ENCODE measurements at regions not wholly inside any gene's neighbourhood (a gene's known extent, or its start where the extent isn't known, plus 50 kb on each side); places are given as distances from the start of the nearest gene placed in this dataset.

DNA sequence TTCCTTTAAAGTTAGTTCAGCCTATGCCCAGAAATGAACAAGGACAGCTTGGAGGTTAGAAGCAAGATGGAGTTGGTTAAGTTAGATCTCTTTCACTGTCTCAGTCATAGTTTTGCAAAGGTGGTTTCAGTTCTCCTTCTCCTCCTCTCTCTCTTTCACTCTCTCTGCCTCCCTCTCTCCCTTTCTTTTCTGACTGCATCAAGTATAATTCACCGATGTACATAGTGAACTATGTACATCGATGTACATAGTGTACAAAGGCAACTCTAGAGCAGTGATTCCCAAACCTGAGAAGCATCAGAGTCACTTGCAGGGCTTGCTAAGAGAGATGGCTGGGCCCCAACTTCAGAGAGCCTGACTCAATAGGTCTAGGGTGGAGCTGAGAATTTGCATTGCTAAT, 1259.7 kb downstream of the TYW1 start:
- no peaks in the 10 kb centered on the region for H3K36me3 ChIP-seq
- TF ChIP-seq, protein P1, sequence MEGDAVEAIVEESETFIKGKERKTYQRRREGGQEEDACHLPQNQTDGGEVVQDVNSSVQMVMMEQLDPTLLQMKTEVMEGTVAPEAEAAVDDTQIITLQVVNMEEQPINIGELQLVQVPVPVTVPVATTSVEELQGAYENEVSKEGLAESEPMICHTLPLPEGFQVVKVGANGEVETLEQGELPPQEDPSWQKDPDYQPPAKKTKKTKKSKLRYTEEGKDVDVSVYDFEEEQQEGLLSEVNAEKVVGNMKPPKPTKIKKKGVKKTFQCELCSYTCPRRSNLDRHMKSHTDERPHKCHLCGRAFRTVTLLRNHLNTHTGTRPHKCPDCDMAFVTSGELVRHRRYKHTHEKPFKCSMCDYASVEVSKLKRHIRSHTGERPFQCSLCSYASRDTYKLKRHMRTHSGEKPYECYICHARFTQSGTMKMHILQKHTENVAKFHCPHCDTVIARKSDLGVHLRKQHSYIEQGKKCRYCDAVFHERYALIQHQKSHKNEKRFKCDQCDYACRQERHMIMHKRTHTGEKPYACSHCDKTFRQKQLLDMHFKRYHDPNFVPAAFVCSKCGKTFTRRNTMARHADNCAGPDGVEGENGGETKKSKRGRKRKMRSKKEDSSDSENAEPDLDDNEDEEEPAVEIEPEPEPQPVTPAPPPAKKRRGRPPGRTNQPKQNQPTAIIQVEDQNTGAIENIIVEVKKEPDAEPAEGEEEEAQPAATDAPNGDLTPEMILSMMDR (IDR thresholded peaks at IDR 0.05) = no peak
- TF ChIP-seq POLR2A (IDR thresholded peaks at IDR 0.05) = no peak
- no peaks in the 10 kb centered on the region for H3K9me3 ChIP-seq
- H3K27me3 ChIP-seq = peaks cover 0 to 56% (median 0%) of the 10 kb centered on the region in 4 donors
- no peak overlapping the region for H3K27ac ChIP-seq
- no peak overlapping the region for H3K4me3 ChIP-seq
- DNase-seq = no peak
- 84 to 100% methylated on average over 1 to 2 of the region's 2 CpGs for WGBS, 2 donors
- no peaks in the 10 kb centered on the region for H3K4me1 ChIP-seq
- intact Hi-C loops (cut with DNase I) = no loop called here

DNA sequence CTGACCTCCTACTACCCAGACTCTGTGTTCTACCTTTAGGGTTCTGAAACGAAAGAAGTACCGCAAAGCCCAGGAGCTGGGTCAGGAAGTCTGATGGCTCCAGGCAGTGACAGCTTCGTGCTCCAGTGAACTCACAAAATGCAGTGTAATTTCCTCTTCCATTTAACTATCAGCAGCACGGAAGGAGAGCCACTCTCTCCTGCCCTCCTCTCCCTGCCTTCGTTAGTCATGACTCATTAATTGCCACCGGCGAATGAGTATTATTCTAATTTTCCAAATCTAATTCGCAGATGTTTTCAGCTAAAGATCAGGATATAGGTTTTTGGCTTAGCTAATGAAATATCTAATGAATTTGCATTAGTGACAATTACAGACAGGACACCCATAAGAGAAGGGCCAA, 1262.0 kb downstream of the TYW1 start:
- peaks cover 0 to 56% (median 0%) of the 10 kb centered on the region in 4 donors for H3K27me3 ChIP-seq
- intact Hi-C loops (cut with DNase I) = no loop called here
- TF ChIP-seq, protein P1 (IDR thresholded peaks at IDR 0.05) = no peak
- H3K4me3 ChIP-seq = no peak overlapping the region
- WGBS, 2 donors = 43 to 56% methylated on average over 8 of the region's 8 CpGs
- H3K36me3 ChIP-seq = no peaks in the 10 kb centered on the region
- H3K4me1 ChIP-seq = no peaks in the 10 kb centered on the region
- no peak for DNase-seq
- no peaks in the 10 kb centered on the region for H3K9me3 ChIP-seq
- no peak overlapping the region for H3K27ac ChIP-seq

DNA sequence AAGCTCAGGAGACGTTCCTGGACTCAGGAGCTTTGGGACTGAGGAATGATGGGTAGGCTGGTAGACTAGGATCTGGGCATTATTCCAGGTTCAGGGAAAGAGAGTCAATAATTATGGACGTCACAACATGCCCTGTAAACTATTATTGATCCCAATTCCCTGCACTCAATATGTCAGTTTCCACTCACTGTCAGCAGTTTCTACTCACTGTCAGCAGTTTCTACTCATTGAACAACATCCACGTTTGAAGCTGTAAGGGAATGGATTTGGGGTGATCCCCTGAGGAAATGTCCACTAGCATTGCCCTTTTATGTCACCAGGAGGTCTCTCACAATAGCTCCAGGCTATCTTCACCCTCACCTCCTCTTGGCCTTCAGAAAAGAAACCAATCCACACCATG, 1268.6 kb downstream of the TYW1 start:
- 34 to 48% methylated on average over 3 of the region's 3 CpGs for WGBS, 2 donors
- intact Hi-C loops (cut with DNase I) = no loop called here
- Histone ChIP-seq H3K4me3 (no peak overlapping the region), H3K4me1 (no peaks in the 10 kb centered on the region), H3K36me3 (no peaks in the 10 kb centered on the region), H3K27me3 (peaks cover 0 to 6% (median 0%) of the 10 kb centered on the region in 4 donors), H3K27ac (no peak overlapping the region), H3K9me3 (peaks cover 0 to 32% (median 26%) of the 10 kb centered on the region in 3 donors)
- no peak for DNase-seq
- TF ChIP-seq POLR2A (IDR thresholded peaks at IDR 0.05) = no peak
- TF ChIP-seq, protein P1 (IDR thresholded peaks at IDR 0.05) = no peak

DNA sequence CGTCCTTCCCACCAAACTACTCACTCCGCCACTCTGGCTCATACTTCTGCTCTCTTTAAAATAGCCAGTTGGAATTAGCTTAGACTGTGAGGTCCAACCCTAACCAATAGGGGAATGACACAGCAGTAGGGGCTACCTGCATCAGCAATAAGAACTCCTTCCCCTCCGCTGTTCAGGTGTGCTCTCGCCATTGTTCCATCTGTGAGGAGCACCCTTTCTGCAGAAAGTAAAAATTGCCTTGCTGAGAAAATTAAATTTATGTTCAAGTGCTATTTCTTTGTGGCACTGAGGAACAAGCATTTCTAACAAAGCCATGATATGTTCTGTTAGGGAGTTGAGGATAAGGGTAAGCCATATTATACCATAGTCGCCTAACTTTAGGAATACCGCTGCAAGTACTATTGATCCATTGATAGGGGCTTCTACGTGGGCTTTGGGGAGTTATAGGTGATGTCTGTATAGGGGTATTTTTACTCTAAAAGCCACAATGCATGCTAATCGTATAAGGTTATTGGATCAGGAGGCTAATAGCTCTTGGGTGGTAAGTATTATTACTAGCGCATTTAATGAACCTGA, 1269.5 kb downstream of the TYW1 start:
- H3K36me3 ChIP-seq = no peaks in the 10 kb centered on the region
- no peak for DNase-seq
- peaks cover 0 to 32% (median 26%) of the 10 kb centered on the region in 3 donors for H3K9me3 ChIP-seq
- TF ChIP-seq POLR2A (IDR thresholded peaks at IDR 0.05) = no peak
- TF ChIP-seq, protein P1 (IDR thresholded peaks at IDR 0.05) = no peak
- 83 to 90% methylated on average over 9 of the region's 9 CpGs for WGBS, 2 donors
- intact Hi-C loops (cut with DNase I) = no loop called here
- no peak overlapping the region for H3K27ac ChIP-seq
- H3K4me3 ChIP-seq = no peak overlapping the region
- no peaks in the 10 kb centered on the region for H3K27me3 ChIP-seq
- no peaks in the 10 kb centered on the region for H3K4me1 ChIP-seq

DNA sequence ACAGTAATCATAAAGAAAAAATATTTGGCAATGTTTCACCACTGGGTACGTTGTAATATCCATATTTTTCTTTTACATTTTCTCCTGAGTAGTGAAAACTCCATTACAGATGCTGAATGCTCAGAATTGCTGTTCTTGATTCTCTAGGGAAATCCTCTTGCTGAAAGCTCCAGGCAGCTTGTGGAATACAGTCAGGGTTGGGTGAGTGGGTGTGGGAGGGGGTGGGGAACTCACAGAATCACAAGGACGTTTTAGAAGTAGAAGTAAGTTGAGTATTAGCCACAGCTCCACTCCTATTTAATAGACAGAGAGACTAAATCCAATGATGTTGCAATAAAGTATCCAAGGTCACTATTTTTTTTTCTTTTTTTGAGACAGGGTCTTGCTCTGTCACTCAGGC, 1270.9 kb downstream of the TYW1 start:
- WGBS, 2 donors = 29 to 33% methylated on average over 2 of the region's 2 CpGs
- Histone ChIP-seq H3K9me3 (peaks cover 0 to 32% (median 26%) of the 10 kb centered on the region in 3 donors), H3K4me1 (no peaks in the 10 kb centered on the region), H3K27ac (no peak overlapping the region), H3K4me3 (no peak overlapping the region), H3K36me3 (no peaks in the 10 kb centered on the region), H3K27me3 (no peaks in the 10 kb centered on the region)
- no peak for DNase-seq
- TF ChIP-seq, protein P1 (IDR thresholded peaks at IDR 0.05) = no peak
- intact Hi-C loops (cut with DNase I) = no loop called here
